ENCODE measurements at regions not wholly inside any gene's neighbourhood (a gene's known extent, or its start where the extent isn't known, plus 50 kb on each side); places are given as distances from the start of the nearest gene placed in this dataset.

DNA sequence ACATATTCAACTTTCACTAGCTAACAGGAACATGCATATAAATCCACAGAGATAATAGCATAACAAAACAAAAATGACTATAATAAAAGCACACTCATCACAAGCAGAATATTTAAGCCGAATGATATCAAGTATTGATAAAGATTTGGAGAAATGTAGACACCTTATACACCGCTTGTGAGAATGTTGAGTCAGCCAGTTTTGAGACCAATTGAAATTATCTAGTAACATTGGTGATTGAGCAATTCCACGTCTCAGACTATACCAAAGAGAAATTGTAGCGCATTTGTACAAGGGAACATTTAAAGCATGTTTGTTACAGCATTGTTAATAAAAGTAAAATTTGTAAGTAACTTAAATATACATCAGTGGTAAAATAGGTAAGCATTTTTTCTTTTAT is 402.9 kb upstream of the FIGN start:
- TF ChIP-seq POLR2A (IDR thresholded peaks at IDR 0.05; ENCODE audit: low read length), result no peak
- no peak for TF ChIP-seq GATA1 (IDR thresholded peaks at IDR 0.05; ENCODE audit: low read depth, low read length)

All from erythroblast (primary cell).